PFSK-1 (cell line): ENCODE measurements at regions not wholly inside any gene's neighbourhood (a gene's known extent, or its start where the extent isn't known, plus 50 kb on each side); places are given as distances from the start of the nearest gene placed in this dataset.

ENCODE experiments used
- POLR2AphosphoS5 ChIP-seq: IDR thresholded peaks from 2 replicates; pipeline ENCODE4 v1.6.1; 2012; ENCODE audit warnings: low read depth, mild to moderate bottlenecking, control low read depth, low read length, moderate library complexity
- SIN3A ChIP-seq: IDR thresholded peaks from 2 replicates; pipeline ENCODE4 v1.6.1; 2012; ENCODE audit warnings: mild to moderate bottlenecking, low read length, moderate library complexity, borderline replicate concordance; ENCODE audit not compliant: insufficient read depth

DNA sequence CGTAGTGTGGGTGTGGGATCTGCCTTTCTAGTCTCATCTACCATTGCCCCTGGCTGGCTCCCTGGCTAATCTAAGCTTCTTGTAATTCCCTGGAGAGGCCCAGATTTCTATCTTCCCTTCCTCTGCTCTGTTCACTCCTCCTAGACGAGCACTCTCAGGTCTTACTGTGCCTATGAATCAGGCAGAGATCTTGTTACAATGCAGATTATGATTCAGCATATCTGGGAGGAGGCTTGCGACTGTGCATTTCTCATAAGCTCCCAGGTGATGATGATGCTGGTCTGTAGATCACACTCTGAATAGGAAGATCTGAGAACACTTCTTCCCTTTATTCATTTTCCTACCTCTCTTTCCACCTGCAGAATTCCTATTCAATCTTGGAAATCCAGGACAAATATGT lies 200.1 kb downstream of the CBLN1 start:
- TF ChIP-seq SIN3A (no peak), POLR2AphosphoS5 (no peak)
